ENCODE measurements at regions not wholly inside any gene's neighbourhood (a gene's known extent, or its start where the extent isn't known, plus 50 kb on each side); places are given as distances from the start of the nearest gene placed in this dataset.

- no peak for ATAC-seq
- no peak overlapping the region for H3K27ac ChIP-seq
- intact Hi-C loops (cut with DNase I), result no loop called here
Measured at GRCh38 chr10:10514797-10515196, 502.9 kb upstream of the CELF2 start.

GRCh38 chr10:10515479-10516204 is 502.0 kb upstream of the CELF2 start:
- DNase-seq (no peak), ATAC-seq (no peak)

More at GRCh38 chr10:10514797-10515196, 502.9 kb upstream of the CELF2 start:
- Histone ChIP-seq H3K4me3 (no peak overlapping the region), H3K27me3 (no peaks in the 10 kb centered on the region), H3K4me1 (no peaks in the 10 kb centered on the region), H3K9me3 (no peaks in the 10 kb centered on the region), H3K36me3 (no peaks in the 10 kb centered on the region)
- no peak for DNase-seq
- TF ChIP-seq CTCF (IDR thresholded peaks at IDR 0.05), result no peak

GRCh38 chr10:10516346-10517130 is 501.1 kb upstream of the CELF2 start:
- ATAC-seq, result no peak
- no peaks in the 10 kb centered on the region for H3K36me3 ChIP-seq
- no peak overlapping the region for H3K27ac ChIP-seq
- no peaks in the 10 kb centered on the region for H3K4me1 ChIP-seq
- no peaks in the 10 kb centered on the region for H3K27me3 ChIP-seq
- intact Hi-C loops (cut with DNase I), result no loop called here
- DNase-seq, result no peak
- no peak overlapping the region for H3K4me3 ChIP-seq
- no peaks in the 10 kb centered on the region for H3K9me3 ChIP-seq
- no peak for TF ChIP-seq CTCF (IDR thresholded peaks at IDR 0.05)

More at GRCh38 chr10:10515479-10516204, 502.0 kb upstream of the CELF2 start:
- no peak for TF ChIP-seq CTCF (IDR thresholded peaks at IDR 0.05)
- H3K36me3 ChIP-seq, result no peaks in the 10 kb centered on the region
- intact Hi-C loops (cut with DNase I), result no loop called here
- H3K9me3 ChIP-seq, result no peaks in the 10 kb centered on the region
- H3K4me3 ChIP-seq, result no peak overlapping the region
- no peak overlapping the region for H3K27ac ChIP-seq
- H3K27me3 ChIP-seq, result no peaks in the 10 kb centered on the region
- no peaks in the 10 kb centered on the region for H3K4me1 ChIP-seq

GRCh38 chr10:10517866-10518265 is 499.8 kb upstream of the CELF2 start:
- Histone ChIP-seq H3K27me3 (no peaks in the 10 kb centered on the region), H3K27ac (no peak overlapping the region), H3K36me3 (no peaks in the 10 kb centered on the region), H3K9me3 (no peaks in the 10 kb centered on the region), H3K4me3 (no peak overlapping the region), H3K4me1 (no peaks in the 10 kb centered on the region)
- TF ChIP-seq CTCF (IDR thresholded peaks at IDR 0.05), result no peak
- ATAC-seq (no peak), DNase-seq (no peak)
- intact Hi-C loops (cut with DNase I), result no loop called here

- intact Hi-C loops (cut with DNase I), result no loop called here
- DNase-seq (no peak), ATAC-seq (no peak)
- Histone ChIP-seq H3K4me3 (no peak overlapping the region), H3K4me1 (no peaks in the 10 kb centered on the region), H3K27me3 (no peaks in the 10 kb centered on the region), H3K27ac (no peak overlapping the region), H3K36me3 (no peaks in the 10 kb centered on the region), H3K9me3 (no peaks in the 10 kb centered on the region)
- no peak for TF ChIP-seq CTCF (IDR thresholded peaks at IDR 0.05)
Measured at GRCh38 chr10:10519674-10520073, 498.0 kb upstream of the CELF2 start.
